ENCODE measurements at regions not wholly inside any gene's neighbourhood (a gene's known extent, or its start where the extent isn't known, plus 50 kb on each side); places are given as distances from the start of the nearest gene placed in this dataset.
"Not testable (repeated sequence)": the region's sequence is repeated elsewhere in the genome, so short reads cannot be mapped to it uniquely, and the experiment has no call there.

GRCh38 chr6:92989656-92990055 is 429.7 kb downstream of the EPHA7 start:
- ChIA-PET CTCF (no interaction called here), POLR2A (ENCODE audit: low non-redundant PET) (no interaction called here)
- no peak overlapping the region for H3K27ac ChIP-seq
- no peak for DNase-seq (ENCODE audit: low spot score)
- no peak for TF ChIP-seq CTCF (conservative IDR thresholded peaks at IDR 0.05; ENCODE audit: low read depth)

- POLR2A ChIA-PET (ENCODE audit: low non-redundant PET): no interaction called here
- TF ChIP-seq CTCF (conservative IDR thresholded peaks at IDR 0.05; ENCODE audit: low read depth): no peak
- no peak overlapping the region for H3K27ac ChIP-seq
- CTCF ChIA-PET: no interaction called here
- no peak for DNase-seq (ENCODE audit: low spot score)
Measured at GRCh38 chr6:92979281-92979680, 440.1 kb downstream of the EPHA7 start.

- POLR2A ChIA-PET (ENCODE audit: low non-redundant PET): no interaction called here
- DNase-seq (ENCODE audit: low spot score): no peak
- CTCF ChIA-PET: no interaction called here
Measured at GRCh38 chr6:92977018-92977417, 442.3 kb downstream of the EPHA7 start.

GRCh38 chr6:92967362-92967761 is 452.0 kb downstream of the EPHA7 start:
- no peak for DNase-seq (ENCODE audit: low spot score)
- POLR2A ChIA-PET (ENCODE audit: low non-redundant PET): no interaction called here
- TF ChIP-seq CTCF (conservative IDR thresholded peaks at IDR 0.05; ENCODE audit: low read depth): no peak
- no peak overlapping the region for H3K27ac ChIP-seq
- CTCF ChIA-PET: no interaction called here

More at GRCh38 chr6:92977018-92977417, 442.3 kb downstream of the EPHA7 start:
- no peak for TF ChIP-seq CTCF (conservative IDR thresholded peaks at IDR 0.05; ENCODE audit: low read depth)
- H3K27ac ChIP-seq: no peak overlapping the region

GRCh38 chr6:92962846-92963245 is 456.5 kb downstream of the EPHA7 start:
- no peak for TF ChIP-seq CTCF (conservative IDR thresholded peaks at IDR 0.05; ENCODE audit: low read depth)
- H3K27ac ChIP-seq: no peak overlapping the region
- DNase-seq (ENCODE audit: low spot score): no peak
- ChIA-PET POLR2A (ENCODE audit: low non-redundant PET) (no interaction called here), CTCF (no interaction called here)

GRCh38 chr6:92952111-92952510 is 467.2 kb downstream of the EPHA7 start:
- DNase-seq (ENCODE audit: low spot score); POLR2A ChIA-PET (ENCODE audit: low non-redundant PET); H3K27ac ChIP-seq; CTCF ChIA-PET: not testable (repeated sequence)

GRCh38 chr6:92945799-92946198 is 473.6 kb downstream of the EPHA7 start:
- ChIA-PET POLR2A (ENCODE audit: low non-redundant PET) (no interaction called here), CTCF (no interaction called here)
- TF ChIP-seq CTCF (conservative IDR thresholded peaks at IDR 0.05; ENCODE audit: low read depth): no peak
- no peak overlapping the region for H3K27ac ChIP-seq
- DNase-seq (ENCODE audit: low spot score): peak; percentile 5
